HL-60 (cell line): ENCODE measurements at regions not wholly inside any gene's neighbourhood (a gene's known extent, or its start where the extent isn't known, plus 50 kb on each side); places are given as distances from the start of the nearest gene placed in this dataset.

Experiments used
- DNase-seq, 2 experiments: peaks; one replicate each; pipeline ENCODE4 v3.0.0-alpha.2; 2010 to 2020; ENCODE audit warnings: low read depth in 1 of 2, low spot score in 1 of 2
- H3K27ac ChIP-seq: fragments of 250-450 bp; sonication (Bioruptor Pico); replicated peaks from 2 replicates; pipeline ENCODE4 v1.5.1; 2020; ENCODE audit warnings: mild to moderate bottlenecking, moderate library complexity
- H3K27me3 ChIP-seq: fragments of 250-450 bp; sonication (Bioruptor Pico); 2 replicates; pipeline ENCODE4 v1.5.1; 2021; ENCODE audit warnings: mild to moderate bottlenecking, moderate library complexity; ENCODE audit not compliant: insufficient read depth, poor library complexity, severe bottlenecking
- H3K4me3 ChIP-seq: replicated peaks from 2 replicates; pipeline ENCODE4 v1.5.1; 2011; ENCODE audit warnings: mild to moderate bottlenecking, control low read depth, low read length; ENCODE audit not compliant: insufficient read depth
- GABPA ChIP-seq: IDR thresholded peaks from 2 replicates; pipeline ENCODE4 v1.6.1; 2012; ENCODE audit warnings: low read depth
- POLR2AphosphoS5 ChIP-seq: IDR thresholded peaks from 2 replicates; pipeline ENCODE4 v1.6.1; 2012; ENCODE audit warnings: low read depth
- SPI1 ChIP-seq: IDR thresholded peaks from 2 replicates; pipeline ENCODE4 v1.6.1; 2012; ENCODE audit warnings: low read depth, mild to moderate bottlenecking, borderline replicate concordance
- TF ChIP-seq, protein P1 (sequence below): IDR thresholded peaks from 2 replicates; pipeline ENCODE4 v1.6.1; 2012; ENCODE audit warnings: low read depth; ENCODE audit not compliant: insufficient replicate concordance
- TF ChIP-seq, protein P2 (sequence below): IDR thresholded peaks from one replicate; pipeline ENCODE4 v1.5.1; 2011; ENCODE audit warnings: low read length, control low read depth, inconsistent platforms; ENCODE audit not compliant: insufficient read depth

DNA sequence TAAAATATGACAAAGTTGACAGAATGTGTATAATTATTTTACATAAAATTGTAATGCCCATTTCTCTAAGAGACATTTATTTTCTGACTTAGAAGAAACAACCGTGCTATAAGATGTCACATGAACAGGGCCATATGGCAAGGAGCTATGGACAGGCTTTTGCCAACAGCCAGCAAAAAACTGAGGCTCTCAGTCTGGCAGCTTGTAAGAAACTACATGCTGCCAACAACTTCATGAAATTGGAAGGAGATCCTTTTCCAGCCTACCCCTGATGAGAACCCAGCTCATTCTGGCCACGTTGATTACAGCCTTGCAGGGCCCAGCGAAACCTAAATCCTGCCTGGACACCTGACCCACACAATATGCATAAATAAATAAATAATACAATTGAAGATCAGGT, 250.3 kb upstream of the ARSJ start:
- Histone ChIP-seq H3K27me3 (no peaks in the 10 kb centered on the region), H3K27ac (no peak overlapping the region), H3K4me3 (no peak overlapping the region)
- TF ChIP-seq GABPA = no peak
- TF ChIP-seq, protein P1, sequence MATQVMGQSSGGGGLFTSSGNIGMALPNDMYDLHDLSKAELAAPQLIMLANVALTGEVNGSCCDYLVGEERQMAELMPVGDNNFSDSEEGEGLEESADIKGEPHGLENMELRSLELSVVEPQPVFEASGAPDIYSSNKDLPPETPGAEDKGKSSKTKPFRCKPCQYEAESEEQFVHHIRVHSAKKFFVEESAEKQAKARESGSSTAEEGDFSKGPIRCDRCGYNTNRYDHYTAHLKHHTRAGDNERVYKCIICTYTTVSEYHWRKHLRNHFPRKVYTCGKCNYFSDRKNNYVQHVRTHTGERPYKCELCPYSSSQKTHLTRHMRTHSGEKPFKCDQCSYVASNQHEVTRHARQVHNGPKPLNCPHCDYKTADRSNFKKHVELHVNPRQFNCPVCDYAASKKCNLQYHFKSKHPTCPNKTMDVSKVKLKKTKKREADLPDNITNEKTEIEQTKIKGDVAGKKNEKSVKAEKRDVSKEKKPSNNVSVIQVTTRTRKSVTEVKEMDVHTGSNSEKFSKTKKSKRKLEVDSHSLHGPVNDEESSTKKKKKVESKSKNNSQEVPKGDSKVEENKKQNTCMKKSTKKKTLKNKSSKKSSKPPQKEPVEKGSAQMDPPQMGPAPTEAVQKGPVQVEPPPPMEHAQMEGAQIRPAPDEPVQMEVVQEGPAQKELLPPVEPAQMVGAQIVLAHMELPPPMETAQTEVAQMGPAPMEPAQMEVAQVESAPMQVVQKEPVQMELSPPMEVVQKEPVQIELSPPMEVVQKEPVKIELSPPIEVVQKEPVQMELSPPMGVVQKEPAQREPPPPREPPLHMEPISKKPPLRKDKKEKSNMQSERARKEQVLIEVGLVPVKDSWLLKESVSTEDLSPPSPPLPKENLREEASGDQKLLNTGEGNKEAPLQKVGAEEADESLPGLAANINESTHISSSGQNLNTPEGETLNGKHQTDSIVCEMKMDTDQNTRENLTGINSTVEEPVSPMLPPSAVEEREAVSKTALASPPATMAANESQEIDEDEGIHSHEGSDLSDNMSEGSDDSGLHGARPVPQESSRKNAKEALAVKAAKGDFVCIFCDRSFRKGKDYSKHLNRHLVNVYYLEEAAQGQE = no peak
- TF ChIP-seq, protein P2, sequence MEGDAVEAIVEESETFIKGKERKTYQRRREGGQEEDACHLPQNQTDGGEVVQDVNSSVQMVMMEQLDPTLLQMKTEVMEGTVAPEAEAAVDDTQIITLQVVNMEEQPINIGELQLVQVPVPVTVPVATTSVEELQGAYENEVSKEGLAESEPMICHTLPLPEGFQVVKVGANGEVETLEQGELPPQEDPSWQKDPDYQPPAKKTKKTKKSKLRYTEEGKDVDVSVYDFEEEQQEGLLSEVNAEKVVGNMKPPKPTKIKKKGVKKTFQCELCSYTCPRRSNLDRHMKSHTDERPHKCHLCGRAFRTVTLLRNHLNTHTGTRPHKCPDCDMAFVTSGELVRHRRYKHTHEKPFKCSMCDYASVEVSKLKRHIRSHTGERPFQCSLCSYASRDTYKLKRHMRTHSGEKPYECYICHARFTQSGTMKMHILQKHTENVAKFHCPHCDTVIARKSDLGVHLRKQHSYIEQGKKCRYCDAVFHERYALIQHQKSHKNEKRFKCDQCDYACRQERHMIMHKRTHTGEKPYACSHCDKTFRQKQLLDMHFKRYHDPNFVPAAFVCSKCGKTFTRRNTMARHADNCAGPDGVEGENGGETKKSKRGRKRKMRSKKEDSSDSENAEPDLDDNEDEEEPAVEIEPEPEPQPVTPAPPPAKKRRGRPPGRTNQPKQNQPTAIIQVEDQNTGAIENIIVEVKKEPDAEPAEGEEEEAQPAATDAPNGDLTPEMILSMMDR = no peak
- TF ChIP-seq SPI1 = no peak
- TF ChIP-seq POLR2AphosphoS5 = no peak
- no peak for DNase-seq

DNA sequence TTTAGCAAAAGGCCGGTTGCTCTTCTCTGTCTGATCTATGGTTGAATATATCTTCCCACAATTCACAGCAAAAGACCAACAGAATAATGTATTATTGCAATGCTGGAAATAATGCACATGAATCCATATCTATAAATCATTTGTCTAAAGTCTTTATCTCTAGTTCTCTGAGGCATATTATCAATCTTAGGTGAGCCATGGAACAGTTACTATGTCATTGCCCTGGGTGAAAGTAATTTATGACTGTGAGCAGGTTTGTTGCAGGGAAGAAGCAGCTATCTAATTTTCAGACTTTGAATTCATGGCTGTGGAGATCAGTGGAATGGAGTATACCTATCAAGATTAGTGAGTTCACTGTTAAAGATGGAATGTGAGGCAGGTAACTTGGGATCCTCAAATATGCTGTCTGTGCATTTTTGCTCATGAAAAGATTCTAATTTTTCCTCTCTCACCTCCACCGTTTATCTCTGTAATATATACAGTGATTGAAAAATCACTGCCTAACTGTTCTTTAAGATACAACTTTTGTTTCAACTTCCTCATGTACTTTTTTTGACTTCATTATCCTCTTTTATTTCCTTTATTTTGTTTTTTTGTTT, 256.8 kb upstream of the ARSJ start:
- TF ChIP-seq, protein P1 = no peak
- TF ChIP-seq GABPA (no peak), POLR2AphosphoS5 (no peak), SPI1 (no peak)
- TF ChIP-seq, protein P2 = no peak
- Histone ChIP-seq H3K4me3 (no peak overlapping the region), H3K27ac (no peak overlapping the region), H3K27me3 (no peaks in the 10 kb centered on the region)
- no peak for DNase-seq

DNA sequence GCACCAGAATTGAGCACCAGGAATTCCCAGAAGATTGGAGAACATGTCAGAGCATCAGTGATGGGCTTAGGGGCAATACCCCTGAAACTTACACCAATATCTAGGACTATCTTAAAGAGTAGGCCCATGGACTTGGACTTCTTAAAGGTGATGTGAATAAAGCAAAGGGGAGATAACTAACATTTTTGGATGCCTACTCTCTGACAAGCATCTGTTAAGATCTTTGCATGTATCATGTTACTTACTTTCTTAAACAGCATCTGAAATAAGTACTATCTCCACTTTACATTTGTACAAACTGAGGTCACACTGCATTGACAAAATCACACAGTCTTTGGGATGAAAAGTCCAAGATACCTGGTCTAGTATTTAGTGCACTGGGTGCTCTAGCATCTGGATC, 258.6 kb upstream of the ARSJ start:
- Histone ChIP-seq H3K27me3 (no peaks in the 10 kb centered on the region), H3K27ac (no peak overlapping the region), H3K4me3 (no peak overlapping the region)
- no peak for DNase-seq
- TF ChIP-seq, protein P2 = no peak
- TF ChIP-seq GABPA (no peak), POLR2AphosphoS5 (no peak), SPI1 (no peak)
- TF ChIP-seq, protein P1 = no peak
